WTC11 (cell line): ENCODE measurements at regions not wholly inside any gene's neighbourhood (a gene's known extent, or its start where the extent isn't known, plus 50 kb on each side); places are given as distances from the start of the nearest gene placed in this dataset.

Source experiments
- ATAC-seq: fragments of 200-7000 bp; cut with Tn5 transposase; 2 replicates; pipeline ENCODE4 v1.10.0; 2021; ENCODE audit warnings: mild to moderate bottlenecking, moderate library complexity
- CTCF ChIA-PET: fragments of 300-600 bp; sonication (Branson Sonifier 250); formaldehyde crosslinking; loops from one replicate; lab custom pipeline; 2021; ENCODE audit warnings: antibody characterized with exemption; lab: Charles Lee
- POLR2A ChIA-PET: fragments of 350-600 bp; sonication (Branson Sonifier 250); formaldehyde crosslinking; loops from one replicate; lab custom pipeline; 2021; ENCODE audit warnings: antibody characterized with exemption; lab: Charles Lee
- DNase-seq: peaks from one replicate; pipeline ENCODE4 v3.0.0; 2021; ENCODE audit warnings: low spot score
- H3K27ac Mint-ChIP-seq: 2 replicates; pipeline ENCODE4 v1.8.0; 2021; ENCODE audit warnings: mixed read lengths
- H3K27me3 Mint-ChIP-seq: 2 replicates; pipeline ENCODE4 v1.8.0; 2021; ENCODE audit warnings: low read depth, mild to moderate bottlenecking, moderate library complexity, mixed read lengths
- H3K36me3 Mint-ChIP-seq: 2 replicates; pipeline ENCODE4 v1.8.0; 2021; ENCODE audit warnings: mixed read lengths
- H3K4me1 Mint-ChIP-seq: 2 replicates; pipeline ENCODE4 v1.8.0; 2022; ENCODE audit warnings: mixed read lengths
- H3K4me3 Mint-ChIP-seq: 2 replicates; pipeline ENCODE4 v1.8.0; 2021; ENCODE audit warnings: mild to moderate bottlenecking, moderate library complexity, mixed read lengths
- H3K9me3 Mint-ChIP-seq: 2 replicates; pipeline ENCODE4 v1.8.0; 2021; ENCODE audit warnings: mixed read lengths
- ATF1 ChIP-seq: sonication (generic); formaldehyde crosslinking; IDR thresholded peaks from 2 replicates; pipeline ENCODE4 v1.8.1; 2023; ENCODE audit warnings: mild to moderate bottlenecking, moderate library complexity, missing genetic modification reagents
- CBFB ChIP-seq: sonication (generic); formaldehyde crosslinking; IDR thresholded peaks from 2 replicates; pipeline ENCODE4 v1.8.1; 2022; ENCODE audit warnings: mild to moderate bottlenecking, low read depth, missing genetic modification reagents
- FOXJ3 ChIP-seq: sonication (generic); formaldehyde crosslinking; IDR thresholded peaks from 2 replicates; pipeline ENCODE4 v1.9.0; 2021; ENCODE audit warnings: missing genetic modification reagents, mild to moderate bottlenecking, borderline replicate concordance
- FOXP1 ChIP-seq: sonication (generic); formaldehyde crosslinking; IDR thresholded peaks from 2 replicates; pipeline ENCODE4 v1.8.0; 2022; ENCODE audit warnings: missing genetic modification reagents, mild to moderate bottlenecking, moderate library complexity, borderline replicate concordance
- MYBL2 ChIP-seq: sonication (generic); formaldehyde crosslinking; IDR thresholded peaks from 2 replicates; pipeline ENCODE4 v1.8.1; 2023; ENCODE audit warnings: mild to moderate bottlenecking, moderate library complexity, missing genetic modification reagents
- NR3C1 ChIP-seq: sonication (generic); formaldehyde crosslinking; conservative IDR thresholded peaks from 2 replicates; pipeline ENCODE4 v1.8.1; 2023; ENCODE audit warnings: low read depth, mild to moderate bottlenecking, missing genetic modification reagents
- OVOL2 ChIP-seq: fragments of 250-450 bp; sonication (Bioruptor Pico); IDR thresholded peaks from 2 replicates; pipeline ENCODE4 v1.9.0; 2021; ENCODE audit warnings: mild to moderate bottlenecking, borderline replicate concordance
- PRRX2 ChIP-seq: fragments of 250-450 bp; sonication (Bioruptor Pico); IDR thresholded peaks from 2 replicates; pipeline ENCODE4 v1.8.0; 2021; ENCODE audit warnings: mild to moderate bottlenecking
- SMAD3 ChIP-seq: sonication (generic); formaldehyde crosslinking; IDR thresholded peaks from 2 replicates; pipeline ENCODE4 v1.8.0; 2022; ENCODE audit warnings: missing genetic modification reagents, mild to moderate bottlenecking, borderline replicate concordance
- SMAD4 ChIP-seq: sonication (generic); formaldehyde crosslinking; IDR thresholded peaks from 2 replicates; pipeline ENCODE4 v1.8.0; 2022; ENCODE audit warnings: mild to moderate bottlenecking, missing genetic modification reagents
- ZNF121 ChIP-seq: sonication (generic); formaldehyde crosslinking; IDR thresholded peaks from 2 replicates; pipeline ENCODE4 v1.8.0; 2023; ENCODE audit warnings: missing genetic modification reagents
- ZNF416 ChIP-seq: fragments of 250-450 bp; sonication (Bioruptor Pico); IDR thresholded peaks from 2 replicates; pipeline ENCODE4 v1.9.0; 2021; ENCODE audit warnings: mild to moderate bottlenecking, inconsistent platforms
- TF ChIP-seq, protein P1 (sequence below): fragments of 250-450 bp; sonication (Bioruptor Pico); IDR thresholded peaks from 2 replicates; pipeline ENCODE4 v1.9.0; 2021; ENCODE audit warnings: moderate library complexity, mild to moderate bottlenecking, inconsistent platforms, borderline replicate concordance
- TF ChIP-seq, protein P2 (sequence below): sonication (generic); formaldehyde crosslinking; IDR thresholded peaks from 2 replicates; pipeline ENCODE4 v1.8.1; 2023; ENCODE audit warnings: mild to moderate bottlenecking, moderate library complexity, missing genetic modification reagents
- TF ChIP-seq, protein P3 (sequence below): sonication (generic); formaldehyde crosslinking; IDR thresholded peaks from 2 replicates; pipeline ENCODE4 v1.8.1; 2023; ENCODE audit warnings: mild to moderate bottlenecking, missing genetic modification reagents
- TF ChIP-seq, protein P4 (sequence below): sonication (generic); formaldehyde crosslinking; IDR thresholded peaks from 2 replicates; pipeline ENCODE4 v1.8.0; 2022; ENCODE audit warnings: mild to moderate bottlenecking, missing genetic modification reagents
- TF ChIP-seq, protein P5 (sequence below): sonication (generic); formaldehyde crosslinking; IDR thresholded peaks from 2 replicates; pipeline ENCODE4 v1.8.1; 2023; ENCODE audit warnings: mild to moderate bottlenecking, missing genetic modification reagents
- TF ChIP-seq, protein P6 (sequence below): sonication (generic); formaldehyde crosslinking; IDR thresholded peaks from 2 replicates; pipeline ENCODE4 v1.8.1; 2022; ENCODE audit warnings: mild to moderate bottlenecking, moderate library complexity, missing genetic modification reagents
- TF ChIP-seq, protein P7 (sequence below): sonication (generic); formaldehyde crosslinking; IDR thresholded peaks from 2 replicates; pipeline ENCODE4 v1.8.1; 2023; ENCODE audit warnings: mild to moderate bottlenecking, missing genetic modification reagents, moderate library complexity

DNA sequence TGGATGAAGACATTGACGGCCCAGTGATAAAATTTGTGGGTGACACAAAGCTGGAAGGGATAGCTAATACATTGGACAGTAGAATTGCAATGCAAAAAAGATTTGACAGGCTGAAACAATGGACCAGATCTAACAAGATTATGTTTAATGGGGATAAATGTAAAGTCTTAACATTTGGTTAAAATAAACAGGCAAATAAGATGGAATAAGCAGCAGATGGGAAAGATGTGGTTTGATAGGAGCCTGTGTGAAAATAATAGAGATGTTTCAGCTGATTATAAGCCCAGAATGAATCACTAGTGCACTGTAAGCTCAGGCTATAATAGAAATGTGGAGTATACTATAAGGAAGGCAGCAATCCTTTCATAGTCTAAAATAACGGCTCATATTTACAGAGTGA lies 66.2 kb upstream of the NHLH2 start:
- peaks cover 11% of the 10 kb centered on the region for H3K27me3 Mint-ChIP-seq
- peaks cover 4% of the 10 kb centered on the region for H3K9me3 Mint-ChIP-seq
- H3K27ac Mint-ChIP-seq = no peak overlapping the region
- no peak for DNase-seq
- no peak for TF ChIP-seq MYBL2 (CRISPR knock-in tag)
- no peak for TF ChIP-seq CBFB (CRISPR knock-in tag)
- TF ChIP-seq OVOL2 (CRISPR knock-in tag) = no peak
- TF ChIP-seq, protein P1, sequence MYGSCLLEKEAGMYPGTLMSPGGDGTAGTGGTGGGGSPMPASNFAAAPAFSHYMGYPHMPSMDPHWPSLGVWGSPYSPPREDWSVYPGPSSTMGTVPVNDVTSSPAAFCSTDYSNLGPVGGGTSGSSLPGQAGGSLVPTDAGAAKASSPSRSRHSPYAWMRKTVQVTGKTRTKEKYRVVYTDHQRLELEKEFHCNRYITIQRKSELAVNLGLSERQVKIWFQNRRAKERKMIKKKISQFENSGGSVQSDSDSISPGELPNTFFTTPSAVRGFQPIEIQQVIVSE = no peak
- ChIA-PET CTCF (interaction anchor here (0.8 kb wide), 1 partner anchor 9 kb away, joined by 4 read pairs; no protein-coding TSS in a partner anchor), POLR2A (no interaction called here)
- H3K4me1 Mint-ChIP-seq = peaks cover 28% of the 10 kb centered on the region
- ATAC-seq = no peak
- H3K36me3 Mint-ChIP-seq = 0 out of 2 replicates have a peak, but pooled peaks cover 2% of the 10 kb centered on the region
- no peak overlapping the region for H3K4me3 Mint-ChIP-seq

DNA sequence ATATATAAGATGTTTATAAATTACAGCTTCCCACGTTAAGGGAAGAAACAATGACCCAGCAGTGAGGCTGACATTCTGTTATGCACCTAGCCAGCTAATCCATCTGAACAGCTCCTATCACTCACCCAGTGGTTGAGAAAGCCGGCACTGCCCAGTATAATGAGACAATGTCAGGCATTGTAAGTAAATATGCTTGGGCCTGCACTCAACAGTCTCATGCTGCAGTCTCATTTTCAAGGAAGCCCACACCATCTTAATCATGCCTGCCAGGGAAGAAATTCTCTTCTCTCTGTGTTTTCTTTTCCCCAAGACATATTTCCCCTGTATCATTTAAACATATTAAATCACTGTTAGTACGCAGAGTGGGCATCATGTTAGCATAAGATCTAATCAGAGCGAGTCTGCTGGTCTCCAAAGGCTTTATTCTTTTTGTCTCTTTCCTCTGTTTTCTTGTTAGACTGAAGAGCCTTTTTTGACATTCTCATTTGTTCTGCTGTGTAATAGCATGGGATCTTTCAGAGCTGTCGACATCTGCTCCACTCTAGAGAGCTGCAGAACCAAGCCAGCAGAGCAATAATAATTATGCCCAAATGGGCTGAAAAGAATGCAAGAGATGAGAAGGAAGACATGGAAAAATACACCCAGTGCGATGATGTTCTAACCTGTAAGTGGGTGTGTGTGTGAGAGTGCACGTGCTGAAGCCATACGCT lies 67.6 kb upstream of the SLC22A15 start:
- H3K27ac Mint-ChIP-seq = no peak overlapping the region
- ChIA-PET POLR2A (no interaction called here), CTCF (no interaction called here)
- DNase-seq (no peak), ATAC-seq (no peak; the same call in 1 of the 2 replicates)
- H3K4me1 Mint-ChIP-seq = peaks cover 37% of the 10 kb centered on the region
- H3K9me3 Mint-ChIP-seq = peaks cover 8% of the 10 kb centered on the region
- H3K4me3 Mint-ChIP-seq = no peak overlapping the region
- 0 out of 2 replicates have a peak, but pooled peaks cover 2% of the 10 kb centered on the region for H3K36me3 Mint-ChIP-seq
- TF ChIP-seq FOXJ3 (CRISPR knock-in tag) (no peak), ZNF121 (CRISPR knock-in tag) (no peak), ZNF416 (CRISPR knock-in tag) (no peak), FOXP1 (CRISPR knock-in tag) (no peak), SMAD4 (CRISPR knock-in tag) (no peak), ATF1 (no peak), NR3C1 (CRISPR knock-in tag) (no peak), SMAD3 (CRISPR knock-in tag) (no peak), PRRX2 (CRISPR knock-in tag) (no peak)
- TF ChIP-seq, protein P2, sequence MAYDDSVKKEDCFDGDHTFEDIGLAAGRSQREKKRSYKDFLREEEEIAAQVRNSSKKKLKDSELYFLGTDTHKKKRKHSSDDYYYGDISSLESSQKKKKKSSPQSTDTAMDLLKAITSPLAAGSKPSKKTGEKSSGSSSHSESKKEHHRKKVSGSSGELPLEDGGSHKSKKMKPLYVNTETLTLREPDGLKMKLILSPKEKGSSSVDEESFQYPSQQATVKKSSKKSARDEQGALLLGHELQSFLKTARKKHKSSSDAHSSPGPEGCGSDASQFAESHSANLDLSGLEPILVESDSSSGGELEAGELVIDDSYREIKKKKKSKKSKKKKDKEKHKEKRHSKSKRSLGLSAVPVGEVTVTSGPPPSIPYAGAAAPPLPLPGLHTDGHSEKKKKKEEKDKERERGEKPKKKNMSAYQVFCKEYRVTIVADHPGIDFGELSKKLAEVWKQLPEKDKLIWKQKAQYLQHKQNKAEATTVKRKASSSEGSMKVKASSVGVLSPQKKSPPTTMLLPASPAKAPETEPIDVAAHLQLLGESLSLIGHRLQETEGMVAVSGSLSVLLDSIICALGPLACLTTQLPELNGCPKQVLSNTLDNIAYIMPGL = no peak
- TF ChIP-seq, protein P3, sequence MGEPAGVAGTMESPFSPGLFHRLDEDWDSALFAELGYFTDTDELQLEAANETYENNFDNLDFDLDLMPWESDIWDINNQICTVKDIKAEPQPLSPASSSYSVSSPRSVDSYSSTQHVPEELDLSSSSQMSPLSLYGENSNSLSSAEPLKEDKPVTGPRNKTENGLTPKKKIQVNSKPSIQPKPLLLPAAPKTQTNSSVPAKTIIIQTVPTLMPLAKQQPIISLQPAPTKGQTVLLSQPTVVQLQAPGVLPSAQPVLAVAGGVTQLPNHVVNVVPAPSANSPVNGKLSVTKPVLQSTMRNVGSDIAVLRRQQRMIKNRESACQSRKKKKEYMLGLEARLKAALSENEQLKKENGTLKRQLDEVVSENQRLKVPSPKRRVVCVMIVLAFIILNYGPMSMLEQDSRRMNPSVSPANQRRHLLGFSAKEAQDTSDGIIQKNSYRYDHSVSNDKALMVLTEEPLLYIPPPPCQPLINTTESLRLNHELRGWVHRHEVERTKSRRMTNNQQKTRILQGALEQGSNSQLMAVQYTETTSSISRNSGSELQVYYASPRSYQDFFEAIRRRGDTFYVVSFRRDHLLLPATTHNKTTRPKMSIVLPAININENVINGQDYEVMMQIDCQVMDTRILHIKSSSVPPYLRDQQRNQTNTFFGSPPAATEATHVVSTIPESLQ = no peak
- TF ChIP-seq, protein P4, sequence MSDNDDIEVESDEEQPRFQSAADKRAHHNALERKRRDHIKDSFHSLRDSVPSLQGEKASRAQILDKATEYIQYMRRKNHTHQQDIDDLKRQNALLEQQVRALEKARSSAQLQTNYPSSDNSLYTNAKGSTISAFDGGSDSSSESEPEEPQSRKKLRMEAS (CRISPR knock-in tag) = no peak
- TF ChIP-seq, protein P5, sequence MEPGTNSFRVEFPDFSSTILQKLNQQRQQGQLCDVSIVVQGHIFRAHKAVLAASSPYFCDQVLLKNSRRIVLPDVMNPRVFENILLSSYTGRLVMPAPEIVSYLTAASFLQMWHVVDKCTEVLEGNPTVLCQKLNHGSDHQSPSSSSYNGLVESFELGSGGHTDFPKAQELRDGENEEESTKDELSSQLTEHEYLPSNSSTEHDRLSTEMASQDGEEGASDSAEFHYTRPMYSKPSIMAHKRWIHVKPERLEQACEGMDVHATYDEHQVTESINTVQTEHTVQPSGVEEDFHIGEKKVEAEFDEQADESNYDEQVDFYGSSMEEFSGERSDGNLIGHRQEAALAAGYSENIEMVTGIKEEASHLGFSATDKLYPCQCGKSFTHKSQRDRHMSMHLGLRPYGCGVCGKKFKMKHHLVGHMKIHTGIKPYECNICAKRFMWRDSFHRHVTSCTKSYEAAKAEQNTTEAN (CRISPR knock-in tag) = no peak
- TF ChIP-seq, protein P6, sequence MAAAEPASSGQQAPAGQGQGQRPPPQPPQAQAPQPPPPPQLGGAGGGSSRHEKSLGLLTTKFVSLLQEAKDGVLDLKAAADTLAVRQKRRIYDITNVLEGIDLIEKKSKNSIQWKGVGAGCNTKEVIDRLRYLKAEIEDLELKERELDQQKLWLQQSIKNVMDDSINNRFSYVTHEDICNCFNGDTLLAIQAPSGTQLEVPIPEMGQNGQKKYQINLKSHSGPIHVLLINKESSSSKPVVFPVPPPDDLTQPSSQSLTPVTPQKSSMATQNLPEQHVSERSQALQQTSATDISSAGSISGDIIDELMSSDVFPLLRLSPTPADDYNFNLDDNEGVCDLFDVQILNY = no peak
- TF ChIP-seq, protein P7, sequence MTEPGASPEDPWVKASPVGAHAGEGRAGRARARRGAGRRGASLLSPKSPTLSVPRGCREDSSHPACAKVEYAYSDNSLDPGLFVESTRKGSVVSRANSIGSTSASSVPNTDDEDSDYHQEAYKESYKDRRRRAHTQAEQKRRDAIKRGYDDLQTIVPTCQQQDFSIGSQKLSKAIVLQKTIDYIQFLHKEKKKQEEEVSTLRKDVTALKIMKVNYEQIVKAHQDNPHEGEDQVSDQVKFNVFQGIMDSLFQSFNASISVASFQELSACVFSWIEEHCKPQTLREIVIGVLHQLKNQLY (CRISPR knock-in tag) = no peak
- peaks cover 24% of the 10 kb centered on the region for H3K27me3 Mint-ChIP-seq
